DOHH2 (cell line): ENCODE measurements at regions not wholly inside any gene's neighbourhood (a gene's known extent, or its start where the extent isn't known, plus 50 kb on each side); places are given as distances from the start of the nearest gene placed in this dataset.

ENCODE experiments used
- EZH2phosphoT487 ChIP-seq: fragments of 200-600 bp; sonication (generic); IDR thresholded peaks from 2 replicates; pipeline ENCODE4 v1.6.1; 2017; ENCODE audit warnings: borderline replicate concordance, mild to moderate bottlenecking, antibody characterized with exemption, low read length, moderate library complexity, mixed read lengths
- TF ChIP-seq, protein P1 (sequence below): fragments of 200-600 bp; sonication (generic); IDR thresholded peaks from one replicate; pipeline ENCODE4 v1.5.1; 2014; ENCODE audit warnings: antibody characterized with exemption, mild to moderate bottlenecking, low read depth, low read length; ENCODE audit not compliant: poor library complexity, severe bottlenecking

DNA sequence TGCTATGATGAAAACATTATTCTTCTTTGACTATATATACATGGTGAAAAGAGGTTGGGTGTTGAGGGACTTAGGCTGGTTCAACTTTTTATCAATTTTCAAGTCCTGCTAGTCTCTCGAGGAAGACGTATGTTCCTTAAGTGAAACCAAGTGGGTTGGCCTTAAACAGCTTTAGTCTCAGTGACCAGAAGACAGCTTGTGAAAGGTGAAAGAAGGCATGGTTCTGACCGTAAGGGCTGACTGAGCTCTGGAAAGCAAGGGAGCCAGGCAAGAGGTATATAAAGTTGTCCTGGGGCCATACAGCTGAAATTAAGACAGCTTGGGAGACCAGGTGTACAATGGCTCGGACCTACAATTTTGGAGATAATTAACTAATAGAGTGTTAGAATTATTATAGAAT is 128.9 kb upstream of the TP63 start:
- TF ChIP-seq, protein P1, sequence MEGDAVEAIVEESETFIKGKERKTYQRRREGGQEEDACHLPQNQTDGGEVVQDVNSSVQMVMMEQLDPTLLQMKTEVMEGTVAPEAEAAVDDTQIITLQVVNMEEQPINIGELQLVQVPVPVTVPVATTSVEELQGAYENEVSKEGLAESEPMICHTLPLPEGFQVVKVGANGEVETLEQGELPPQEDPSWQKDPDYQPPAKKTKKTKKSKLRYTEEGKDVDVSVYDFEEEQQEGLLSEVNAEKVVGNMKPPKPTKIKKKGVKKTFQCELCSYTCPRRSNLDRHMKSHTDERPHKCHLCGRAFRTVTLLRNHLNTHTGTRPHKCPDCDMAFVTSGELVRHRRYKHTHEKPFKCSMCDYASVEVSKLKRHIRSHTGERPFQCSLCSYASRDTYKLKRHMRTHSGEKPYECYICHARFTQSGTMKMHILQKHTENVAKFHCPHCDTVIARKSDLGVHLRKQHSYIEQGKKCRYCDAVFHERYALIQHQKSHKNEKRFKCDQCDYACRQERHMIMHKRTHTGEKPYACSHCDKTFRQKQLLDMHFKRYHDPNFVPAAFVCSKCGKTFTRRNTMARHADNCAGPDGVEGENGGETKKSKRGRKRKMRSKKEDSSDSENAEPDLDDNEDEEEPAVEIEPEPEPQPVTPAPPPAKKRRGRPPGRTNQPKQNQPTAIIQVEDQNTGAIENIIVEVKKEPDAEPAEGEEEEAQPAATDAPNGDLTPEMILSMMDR: no peak
- no peak for TF ChIP-seq EZH2phosphoT487
